ENCODE measurements at regions not wholly inside any gene's neighbourhood (a gene's known extent, or its start where the extent isn't known, plus 50 kb on each side); places are given as distances from the start of the nearest gene placed in this dataset.

GRCh38 chr11:112380464-112380863 is 119.8 kb upstream of the PLET1 start:
- intact Hi-C loops (cut with micrococcal nuclease) = no loop called here
- ChIA-PET RAD21 (ENCODE audit: low non-redundant PET in 1 of 2, low total read pairs in 2 of 2, uncharacterized antibody in 2 of 2, unreplicated experiment in 2 of 2) (no interaction called here), CTCF (no interaction called here), POLR2A (no interaction called here)
- no peak for TF ChIP-seq JUND (IDR thresholded peaks at IDR 0.05)
- no peaks in the 10 kb centered on the region; the same call in 1 of the 2 replicates for H3K27me3 ChIP-seq (ENCODE audit: insufficient read depth, low read length)
- BruUV-seq (replicated peaks) = no TSS peak
- H4K20me1 ChIP-seq (ENCODE audit: insufficient read depth) = no peaks in the 10 kb centered on the region
- H3K4me2 ChIP-seq (ENCODE audit: low read length) = no peak overlapping the region
- no peaks in the 10 kb centered on the region for H3K36me3 ChIP-seq (ENCODE audit: control insufficient read depth in 1 of 2, insufficient read depth in 2 of 2, low read length in 2 of 2)
- no peak overlapping the region for H3K9ac ChIP-seq (ENCODE audit: low read length)
- ATAC-seq = no peak
- no peaks in the 10 kb centered on the region for H3K4me1 ChIP-seq (ENCODE audit: control insufficient read depth in 1 of 2, insufficient read depth in 2 of 2, low read length in 2 of 2)
- H3K79me2 ChIP-seq (ENCODE audit: insufficient read depth, low read length) = no peaks in the 10 kb centered on the region
- no peak for DNase-seq (ENCODE audit: low read depth, low spot score)
- H3K4me3 ChIP-seq (replicated peaks in 1 of 2; ENCODE audit: low read depth in 1 of 2, low read length in 2 of 2) = no peak overlapping the region
- no peak overlapping the region for H2AFZ ChIP-seq (ENCODE audit: low read depth, low read length, poor library complexity, severe bottlenecking)
- H3K9me2 ChIP-seq (ENCODE audit: insufficient read depth) = no peaks in the 10 kb centered on the region
- no peak overlapping the region for H3K27ac ChIP-seq (ENCODE audit: low read depth, low read length)
- no peaks in the 10 kb centered on the region for H3K9me3 ChIP-seq (ENCODE audit: control insufficient read depth in 1 of 2, insufficient read depth in 1 of 2, low read depth in 1 of 2, low read length in 2 of 2)

DNA sequence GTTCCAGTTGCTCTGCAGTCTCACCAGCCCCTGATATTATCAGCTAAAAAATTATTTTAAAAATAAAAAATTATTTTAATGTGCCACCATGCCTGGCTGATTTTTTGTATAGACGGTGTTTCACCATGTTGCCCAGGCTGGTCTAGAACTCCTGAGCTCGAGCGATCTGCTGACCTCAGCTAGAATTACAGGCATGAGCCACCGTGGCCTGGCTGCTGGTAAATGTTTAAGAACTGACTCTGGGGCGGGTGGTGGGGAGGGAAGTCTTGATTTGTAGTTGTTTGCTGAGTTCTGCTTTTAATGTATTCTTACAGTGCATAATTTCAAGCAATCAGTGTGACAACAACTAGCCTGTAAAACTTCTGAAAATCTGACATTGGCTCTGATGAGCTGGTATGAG is 120.9 kb upstream of the PLET1 start:
- CTCF ChIA-PET = no interaction called here
- no peak overlapping the region for H3K4me2 ChIP-seq (ENCODE audit: low read length)
- H3K79me2 ChIP-seq (ENCODE audit: insufficient read depth, low read length) = no peaks in the 10 kb centered on the region
- ATAC-seq = no peak
- H3K27ac ChIP-seq (ENCODE audit: low read depth, low read length) = no peak overlapping the region
- H3K9me2 ChIP-seq (ENCODE audit: insufficient read depth) = no peaks in the 10 kb centered on the region
- no peaks in the 10 kb centered on the region for H3K9me3 ChIP-seq (ENCODE audit: control insufficient read depth in 1 of 2, insufficient read depth in 1 of 2, low read depth in 1 of 2, low read length in 2 of 2)
- no peaks in the 10 kb centered on the region for H4K20me1 ChIP-seq (ENCODE audit: insufficient read depth)
- RAD21 ChIA-PET (ENCODE audit: low non-redundant PET in 1 of 2, low total read pairs in 2 of 2, uncharacterized antibody in 2 of 2, unreplicated experiment in 2 of 2) = no interaction called here
- no TSS peak for BruUV-seq (replicated peaks)
- DNase-seq (ENCODE audit: low read depth, low spot score) = no peak
- H3K27me3 ChIP-seq (ENCODE audit: insufficient read depth, low read length) = no peaks in the 10 kb centered on the region; the same call in 1 of the 2 replicates
- H2AFZ ChIP-seq (ENCODE audit: low read depth, low read length, poor library complexity, severe bottlenecking) = no peak overlapping the region
- H3K36me3 ChIP-seq (ENCODE audit: control insufficient read depth in 1 of 2, insufficient read depth in 2 of 2, low read length in 2 of 2) = no peaks in the 10 kb centered on the region
- TF ChIP-seq EZH2 (IDR thresholded peaks at IDR 0.05) (no peak), FOSL1 (IDR thresholded peaks at IDR 0.05; ENCODE audit: low read depth) (no peak), JUND (IDR thresholded peaks at IDR 0.05) (no peak), TCF7L2 (IDR thresholded peaks at IDR 0.05; ENCODE audit: borderline replicate concordance, extremely low read depth, insufficient read depth, insufficient read length) (no peak)
- TF ChIP-seq, protein P1, sequence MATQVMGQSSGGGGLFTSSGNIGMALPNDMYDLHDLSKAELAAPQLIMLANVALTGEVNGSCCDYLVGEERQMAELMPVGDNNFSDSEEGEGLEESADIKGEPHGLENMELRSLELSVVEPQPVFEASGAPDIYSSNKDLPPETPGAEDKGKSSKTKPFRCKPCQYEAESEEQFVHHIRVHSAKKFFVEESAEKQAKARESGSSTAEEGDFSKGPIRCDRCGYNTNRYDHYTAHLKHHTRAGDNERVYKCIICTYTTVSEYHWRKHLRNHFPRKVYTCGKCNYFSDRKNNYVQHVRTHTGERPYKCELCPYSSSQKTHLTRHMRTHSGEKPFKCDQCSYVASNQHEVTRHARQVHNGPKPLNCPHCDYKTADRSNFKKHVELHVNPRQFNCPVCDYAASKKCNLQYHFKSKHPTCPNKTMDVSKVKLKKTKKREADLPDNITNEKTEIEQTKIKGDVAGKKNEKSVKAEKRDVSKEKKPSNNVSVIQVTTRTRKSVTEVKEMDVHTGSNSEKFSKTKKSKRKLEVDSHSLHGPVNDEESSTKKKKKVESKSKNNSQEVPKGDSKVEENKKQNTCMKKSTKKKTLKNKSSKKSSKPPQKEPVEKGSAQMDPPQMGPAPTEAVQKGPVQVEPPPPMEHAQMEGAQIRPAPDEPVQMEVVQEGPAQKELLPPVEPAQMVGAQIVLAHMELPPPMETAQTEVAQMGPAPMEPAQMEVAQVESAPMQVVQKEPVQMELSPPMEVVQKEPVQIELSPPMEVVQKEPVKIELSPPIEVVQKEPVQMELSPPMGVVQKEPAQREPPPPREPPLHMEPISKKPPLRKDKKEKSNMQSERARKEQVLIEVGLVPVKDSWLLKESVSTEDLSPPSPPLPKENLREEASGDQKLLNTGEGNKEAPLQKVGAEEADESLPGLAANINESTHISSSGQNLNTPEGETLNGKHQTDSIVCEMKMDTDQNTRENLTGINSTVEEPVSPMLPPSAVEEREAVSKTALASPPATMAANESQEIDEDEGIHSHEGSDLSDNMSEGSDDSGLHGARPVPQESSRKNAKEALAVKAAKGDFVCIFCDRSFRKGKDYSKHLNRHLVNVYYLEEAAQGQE (IDR thresholded peaks at IDR 0.05; ENCODE audit: low read depth) = no peak
- H3K4me3 ChIP-seq (replicated peaks in 1 of 2; ENCODE audit: low read depth in 1 of 2, low read length in 2 of 2) = no peak overlapping the region
- intact Hi-C loops (cut with micrococcal nuclease) = no loop called here
- no peak overlapping the region for H3K9ac ChIP-seq (ENCODE audit: low read length)
- POLR2A ChIA-PET = no interaction called here
- no peaks in the 10 kb centered on the region for H3K4me1 ChIP-seq (ENCODE audit: control insufficient read depth in 1 of 2, insufficient read depth in 2 of 2, low read length in 2 of 2)

All from HCT116 (cell line).